ENCODE measurements at regions not wholly inside any gene's neighbourhood (a gene's known extent, or its start where the extent isn't known, plus 50 kb on each side); places are given as distances from the start of the nearest gene placed in this dataset.
"Not testable (repeated sequence)": the region's sequence is repeated elsewhere in the genome, so short reads cannot be mapped to it uniquely, and the experiment has no call there.

DNA sequence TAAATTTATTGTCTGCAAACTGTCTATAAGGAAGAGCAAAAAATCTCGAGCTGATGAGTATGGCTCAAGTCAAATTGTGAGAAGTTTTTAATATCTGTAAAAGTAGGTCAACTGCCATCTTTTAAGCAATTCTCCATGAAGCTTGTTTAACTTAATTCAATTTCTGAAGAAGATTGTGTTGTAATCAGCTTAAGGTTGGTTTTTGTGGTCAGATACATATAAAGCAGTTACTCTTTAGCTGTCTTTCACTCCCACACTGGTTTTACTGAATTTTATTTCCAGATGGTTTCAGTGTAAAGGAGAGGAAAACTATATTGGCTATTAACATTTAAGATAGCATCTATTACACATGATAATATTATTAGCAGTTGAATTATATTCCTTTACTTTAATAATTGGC lies 1165.1 kb downstream of the SLC16A7 start:
- DNase-seq, result no peak

DNA sequence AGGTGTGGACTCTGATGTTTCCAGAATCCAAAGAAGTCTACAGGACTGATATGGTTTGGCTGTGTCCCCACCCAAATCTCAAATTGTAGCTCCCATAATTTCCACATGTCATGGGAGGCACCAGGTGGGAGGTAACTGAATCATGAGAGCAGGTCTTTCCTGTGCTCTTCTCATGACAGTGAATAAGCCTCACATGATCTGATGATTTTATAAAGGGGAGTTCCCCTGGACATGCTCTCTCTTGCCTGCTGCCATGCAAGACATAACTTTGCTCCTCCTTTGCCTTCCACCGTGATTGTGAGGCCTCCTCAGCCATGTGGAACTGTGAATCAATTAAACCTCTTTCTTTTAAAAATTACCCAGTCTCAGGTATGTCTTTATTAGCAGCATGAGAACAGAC lies 1205.3 kb downstream of the SLC16A7 start:
- DNase-seq, result not testable (repeated sequence)

DNA sequence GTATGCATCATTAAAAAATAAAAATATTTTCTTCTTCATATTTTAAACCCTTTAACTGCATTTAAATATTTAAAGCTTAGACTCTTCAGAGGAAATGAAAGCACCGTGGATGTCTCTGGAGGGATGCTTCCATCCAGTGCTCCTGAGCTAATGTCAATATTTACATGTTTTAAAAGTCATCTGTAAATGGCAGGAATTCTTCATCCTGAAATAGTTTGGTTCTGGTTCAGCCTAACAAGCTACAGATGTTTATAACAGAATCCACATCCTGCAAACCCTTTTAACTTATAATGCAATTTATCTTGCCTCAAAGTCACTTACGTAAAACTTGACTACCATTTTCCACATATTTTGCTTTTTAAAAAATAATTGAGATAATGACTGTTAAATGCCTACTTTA lies 1207.3 kb downstream of the SLC16A7 start:
- no peak for DNase-seq

- DNase-seq, result peak in 1 of 2 experiments; percentile 4
These were observed 1209.5 kb downstream of the SLC16A7 start for GRCh38 chr12:60805364-60805763.

DNA sequence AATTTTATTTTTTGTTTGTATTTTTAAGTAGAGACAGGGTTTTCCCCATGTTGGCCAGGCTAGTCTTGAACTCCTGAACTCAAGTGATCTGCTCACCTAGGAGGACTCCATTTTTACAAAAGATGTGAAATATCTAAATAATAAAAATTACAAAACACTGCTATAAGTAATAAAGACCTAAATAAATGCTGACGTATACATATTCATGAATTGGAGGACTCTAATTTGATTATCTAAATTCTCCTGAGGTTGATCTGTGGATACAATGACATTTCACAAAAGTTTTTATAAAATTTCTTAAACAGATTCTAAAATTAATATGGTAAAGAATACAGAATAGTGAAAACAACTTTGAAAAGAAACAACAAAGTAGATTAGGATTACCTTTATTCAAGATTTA lies 1224.0 kb downstream of the SLC16A7 start:
- no peak for DNase-seq

- DNase-seq, result no peak
These were observed 1226.8 kb downstream of the SLC16A7 start for GRCh38 chr12:60822580-60822979.

DNA sequence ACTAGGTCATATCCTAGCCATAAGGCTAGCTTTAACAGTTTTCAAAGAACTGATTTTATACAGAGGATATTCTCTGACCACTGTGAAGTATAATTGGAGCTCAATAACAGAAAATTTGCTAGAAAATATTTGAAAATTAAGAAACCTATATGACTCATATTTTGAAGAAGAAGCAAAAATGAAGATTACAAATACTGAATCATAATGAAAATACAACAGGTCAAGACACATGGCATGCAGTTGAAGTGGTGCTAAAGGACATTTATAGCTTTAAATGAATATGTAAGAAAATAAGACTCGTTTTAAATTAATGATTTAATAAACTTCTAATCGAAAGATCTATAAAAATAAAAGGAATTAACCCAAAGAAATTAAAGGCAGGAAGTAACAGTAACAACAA lies 1234.6 kb downstream of the SLC16A7 start:
- DNase-seq, result no peak

GRCh38 chr12:60832290-60832689 lies 1236.5 kb downstream of the SLC16A7 start:
- no peak for DNase-seq

GRCh38 chr12:60834372-60834771 lies 1238.5 kb downstream of the SLC16A7 start:
- no peak for DNase-seq

DNA sequence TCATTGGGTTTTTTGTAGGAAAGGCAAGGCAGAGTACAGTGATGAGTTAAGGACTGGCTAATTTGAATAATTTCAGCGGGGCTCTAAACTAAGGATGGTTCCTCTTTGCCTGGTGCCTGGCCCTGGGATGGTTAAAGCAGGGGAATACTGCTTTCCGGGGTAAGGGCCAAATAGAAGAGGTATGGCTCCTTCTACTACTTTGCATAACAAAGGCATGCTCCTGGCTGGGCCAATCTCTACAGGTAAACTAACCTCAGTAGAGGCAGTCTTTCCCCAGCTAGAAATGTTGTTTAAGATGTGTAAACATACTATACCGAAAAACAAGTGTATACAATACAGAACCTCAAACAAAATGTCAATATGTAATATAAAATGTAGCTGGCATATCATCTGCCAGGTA lies 1239.0 kb downstream of the SLC16A7 start:
- DNase-seq, result no peak

DNA sequence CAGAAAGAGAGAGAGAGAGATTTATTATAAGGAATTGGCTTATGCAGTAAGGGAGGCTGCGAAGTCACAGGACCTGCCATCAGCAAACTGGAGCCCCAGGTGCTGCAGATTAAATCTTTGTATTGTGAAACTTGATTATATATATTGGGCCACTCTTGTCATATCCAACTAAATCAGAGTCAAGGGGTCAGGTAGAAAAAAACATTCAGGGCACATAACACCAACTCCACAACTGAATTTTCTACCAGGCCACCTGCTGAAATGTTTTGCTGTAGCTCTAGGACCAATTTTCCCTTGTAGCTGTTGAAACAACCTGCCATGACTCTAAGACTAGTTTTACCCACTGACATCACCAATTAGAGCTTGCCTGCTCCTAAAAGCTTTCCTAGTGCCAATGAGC lies 1240.8 kb downstream of the SLC16A7 start:
- no peak for DNase-seq

DNA sequence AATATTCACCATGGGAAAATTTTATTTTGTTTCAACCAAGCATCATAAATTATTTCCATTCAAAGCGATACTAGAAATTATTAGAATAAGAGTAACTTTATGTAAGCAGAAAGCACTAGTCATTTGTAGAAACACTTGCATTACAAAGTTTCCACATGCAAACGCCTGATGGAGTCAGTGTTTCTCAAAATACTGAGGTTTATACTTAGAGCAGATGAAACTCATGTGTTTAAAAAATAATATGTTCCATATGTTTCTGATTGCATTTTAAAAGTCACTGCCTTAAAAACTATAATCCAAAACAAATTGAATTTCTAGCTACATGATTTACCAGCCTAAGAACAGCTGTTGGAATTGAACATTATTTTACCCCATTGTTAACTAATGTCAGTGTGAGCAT lies 1246.4 kb downstream of the SLC16A7 start:
- no peak for DNase-seq

DNA sequence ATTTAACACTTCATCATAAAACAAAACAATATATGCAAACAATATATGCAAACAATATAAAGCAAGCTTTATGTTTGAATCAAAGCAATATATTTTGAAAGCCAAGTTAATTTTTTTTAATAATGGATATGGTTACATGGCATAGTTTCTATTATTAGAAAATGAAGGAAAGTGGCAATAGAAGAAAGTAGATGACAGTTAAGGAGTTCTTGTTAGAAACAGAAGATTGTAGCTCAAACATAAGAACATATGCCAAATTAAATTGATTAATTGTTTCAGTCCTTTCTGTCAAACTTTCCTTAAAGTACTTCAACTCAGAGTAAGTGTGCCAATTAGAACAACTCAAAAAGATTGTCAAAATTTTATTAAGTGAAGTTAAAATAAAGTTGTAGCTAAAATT lies 1248.3 kb downstream of the SLC16A7 start:
- no peak for DNase-seq

- DNase-seq, result no peak
These were observed 1249.0 kb downstream of the SLC16A7 start for GRCh38 chr12:60844875-60845274.

GRCh38 chr12:60845696-60846095 lies 1249.9 kb downstream of the SLC16A7 start:
- DNase-seq, result no peak

- no peak for DNase-seq
These were observed 1251.5 kb downstream of the SLC16A7 start for GRCh38 chr12:60847281-60847680.

DNA sequence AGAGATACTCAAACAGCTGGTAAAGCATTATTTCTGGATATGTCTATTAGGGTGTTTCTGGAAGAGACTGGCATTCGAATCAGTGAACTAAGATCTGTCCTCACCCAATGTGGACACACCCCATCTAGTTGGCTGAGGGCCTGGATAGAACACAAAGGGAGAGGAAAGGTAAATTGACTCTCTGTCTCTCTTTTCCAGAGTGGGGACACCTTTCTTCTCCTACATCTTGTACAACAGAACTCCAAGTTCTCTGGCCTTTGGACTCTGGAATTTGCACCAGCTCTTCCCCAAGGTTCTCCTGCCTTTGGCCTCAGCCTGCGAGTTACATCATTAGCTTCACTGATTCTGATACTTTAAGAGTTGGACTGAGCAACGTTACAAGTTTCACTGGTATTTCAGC lies 1253.9 kb downstream of the SLC16A7 start:
- DNase-seq, result no peak

DNA sequence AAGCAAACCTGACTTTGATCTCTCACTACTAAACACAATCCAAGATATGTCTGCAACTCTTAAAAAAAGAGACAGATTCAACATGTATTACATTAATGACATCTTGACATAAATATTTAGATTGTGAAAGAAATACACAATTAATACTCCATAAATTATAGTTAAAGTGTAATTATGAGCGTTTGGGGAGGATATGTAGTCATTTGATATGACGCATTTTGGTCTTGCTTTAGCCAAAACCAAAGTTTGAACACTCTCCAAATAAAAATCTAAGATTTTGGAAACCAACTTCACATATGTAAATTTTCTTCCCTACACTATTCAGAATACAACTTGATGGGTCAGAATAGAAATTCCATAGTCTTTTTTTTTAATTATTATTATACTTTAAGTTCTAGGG lies 1257.6 kb downstream of the SLC16A7 start:
- DNase-seq, result no peak

DNA sequence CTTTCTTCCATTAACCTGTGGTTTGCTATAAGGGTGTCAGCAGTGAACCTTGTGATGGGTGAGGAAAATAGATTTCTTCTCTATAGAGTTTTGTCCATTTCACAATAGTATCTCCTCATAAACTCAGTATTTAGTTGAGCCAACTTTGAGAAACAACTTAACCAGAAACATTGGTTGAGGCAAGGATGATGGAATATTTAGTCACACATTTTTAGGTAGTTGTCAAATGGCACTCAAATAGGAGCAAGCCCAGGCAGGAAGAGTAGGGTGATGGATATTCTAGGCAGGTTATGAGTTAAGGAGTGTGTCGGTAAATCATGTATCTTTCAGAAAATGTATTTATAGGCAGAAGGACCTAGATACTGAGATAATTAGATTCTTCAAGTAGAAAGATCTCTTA lies 1267.6 kb downstream of the SLC16A7 start:
- no peak for DNase-seq

- no peak for DNase-seq
These were observed 1276.4 kb downstream of the SLC16A7 start for GRCh38 chr12:60872219-60872618.

GRCh38 chr12:60872850-60873713 lies 1277.3 kb downstream of the SLC16A7 start:
- no peak for DNase-seq

DNA sequence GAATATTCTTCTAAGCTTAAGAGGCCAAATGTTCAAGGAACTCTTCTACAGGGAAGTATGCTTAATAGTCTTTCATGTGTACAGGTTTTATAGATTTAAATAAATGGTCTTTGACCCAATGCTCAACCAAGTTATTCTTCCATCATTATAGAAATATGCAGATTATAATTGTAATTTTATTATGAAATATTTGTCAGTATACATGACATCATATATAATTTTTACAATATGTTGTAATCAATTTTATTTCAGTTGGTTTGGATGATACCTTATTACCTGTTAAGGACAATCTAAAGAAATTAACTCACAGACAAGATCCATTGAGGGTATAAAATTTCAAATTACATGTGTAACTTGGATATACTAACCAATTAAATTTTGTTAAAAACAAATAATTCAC lies 1278.3 kb downstream of the SLC16A7 start:
- no peak for DNase-seq

DNA sequence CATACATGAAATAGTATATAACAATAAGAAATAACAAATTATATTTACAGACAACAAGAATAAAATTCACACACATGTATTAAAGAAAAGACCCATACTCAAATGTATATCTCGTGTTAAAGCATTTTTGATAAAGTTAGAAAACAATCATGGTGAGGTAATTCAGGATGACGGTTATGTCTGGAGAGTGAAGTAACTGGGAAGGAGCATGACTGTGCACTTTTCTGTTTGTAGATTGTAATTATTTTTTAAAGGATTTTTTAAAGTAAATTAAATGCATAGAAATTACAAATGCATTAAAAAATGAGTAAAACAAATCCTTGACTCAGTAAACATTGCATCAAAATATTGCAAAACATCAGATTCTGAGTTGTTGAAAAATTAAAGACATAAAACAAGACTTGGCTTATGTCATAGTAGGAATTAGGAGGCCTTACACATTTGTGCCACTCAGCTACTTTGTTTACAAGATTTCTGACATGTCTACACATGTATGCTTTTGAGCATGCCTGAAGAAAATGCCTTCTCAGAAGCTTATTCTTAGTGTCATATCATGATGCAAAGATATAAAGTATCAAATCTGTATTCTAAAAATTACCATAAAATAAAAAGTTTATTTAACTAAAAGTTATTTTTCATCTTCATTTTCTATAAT lies 1325.1 kb downstream of the SLC16A7 start:
- DNase-seq, result no peak

DNA sequence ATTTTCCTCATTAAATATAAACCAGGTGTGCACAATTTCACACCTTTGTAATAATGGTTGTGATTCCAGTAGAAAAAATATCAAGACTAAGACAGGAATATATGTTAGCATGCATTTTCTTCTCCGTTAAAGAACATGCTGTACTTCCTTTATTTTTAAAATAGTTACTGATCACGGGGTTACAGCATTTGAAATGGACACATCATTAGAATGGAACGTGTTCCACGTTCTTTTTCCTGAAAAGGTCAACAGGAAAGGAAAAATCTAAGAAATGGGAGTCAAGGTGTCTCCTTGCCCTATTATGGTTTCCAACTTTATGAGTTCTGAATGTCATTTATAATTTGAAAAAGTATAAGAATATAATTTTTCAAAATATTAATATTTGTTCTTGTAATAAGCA lies 1325.7 kb downstream of the SLC16A7 start:
- DNase-seq, result no peak

- DNase-seq, result no peak
These were observed 1330.4 kb downstream of the SLC16A7 start for GRCh38 chr12:60926256-60926655.
